ENCODE measurements at regions not wholly inside any gene's neighbourhood (a gene's known extent, or its start where the extent isn't known, plus 50 kb on each side); places are given as distances from the start of the nearest gene placed in this dataset.
"Not testable (repeated sequence)": the region's sequence is repeated elsewhere in the genome, so short reads cannot be mapped to it uniquely, and the experiment has no call there.

- DNase-seq (ENCODE audit: low read depth in 4 of 4, low spot score in 3 of 4), result no peak
Measured at GRCh38 chr1:60866226-60866900, 216.0 kb upstream of the NFIA start.

GRCh38 chr1:60865166-60865565 lies 217.2 kb upstream of the NFIA start:
- DNase-seq (ENCODE audit: low read depth in 4 of 4, low spot score in 3 of 4), result no peak

- DNase-seq (ENCODE audit: low read depth in 4 of 4, low spot score in 3 of 4), result no peak
Measured at GRCh38 chr1:60864722-60865121, 217.6 kb upstream of the NFIA start.

- no peak for DNase-seq (ENCODE audit: low read depth in 4 of 4, low spot score in 3 of 4)
Measured at GRCh38 chr1:60863131-60863530, 219.2 kb upstream of the NFIA start.

GRCh38 chr1:60861961-60862567 lies 220.3 kb upstream of the NFIA start:
- DNase-seq (ENCODE audit: low read depth in 4 of 4, low spot score in 3 of 4), result no peak

- no peak for DNase-seq (ENCODE audit: low read depth in 4 of 4, low spot score in 3 of 4)
Measured at GRCh38 chr1:60859111-60859510, 223.2 kb upstream of the NFIA start.

GRCh38 chr1:60857851-60858250 lies 224.5 kb upstream of the NFIA start:
- no peak for DNase-seq (ENCODE audit: low read depth in 4 of 4, low spot score in 3 of 4)

- no peak for DNase-seq (ENCODE audit: low read depth in 4 of 4, low spot score in 3 of 4)
Measured at GRCh38 chr1:60850084-60850483, 232.3 kb upstream of the NFIA start.

- DNase-seq (ENCODE audit: low read depth in 4 of 4, low spot score in 3 of 4), result no peak
Measured at GRCh38 chr1:60849401-60849800, 233.0 kb upstream of the NFIA start.

- DNase-seq (ENCODE audit: low read depth in 4 of 4, low spot score in 3 of 4), result no peak
Measured at GRCh38 chr1:60848583-60849188, 233.7 kb upstream of the NFIA start.

GRCh38 chr1:60847855-60848582 lies 234.3 kb upstream of the NFIA start:
- no peak for DNase-seq (ENCODE audit: low read depth in 4 of 4, low spot score in 3 of 4)

- no peak for DNase-seq (ENCODE audit: low read depth in 4 of 4, low spot score in 3 of 4)
Measured at GRCh38 chr1:60847391-60847790, 235.0 kb upstream of the NFIA start.

- not testable (repeated sequence) for DNase-seq (ENCODE audit: low read depth in 4 of 4, low spot score in 3 of 4)
Measured at GRCh38 chr1:60845659-60846058, 236.7 kb upstream of the NFIA start.

GRCh38 chr1:60842304-60842703 lies 240.1 kb upstream of the NFIA start:
- DNase-seq (ENCODE audit: low read depth in 4 of 4, low spot score in 3 of 4), result no peak

- DNase-seq (ENCODE audit: low read depth in 4 of 4, low spot score in 3 of 4), result no peak
Measured at GRCh38 chr1:60841116-60842046, 241.0 kb upstream of the NFIA start.

GRCh38 chr1:60840476-60840875 lies 241.9 kb upstream of the NFIA start:
- DNase-seq (ENCODE audit: low read depth in 4 of 4, low spot score in 3 of 4), result not testable (repeated sequence)

- no peak for DNase-seq (ENCODE audit: low read depth in 4 of 4, low spot score in 3 of 4)
Measured at GRCh38 chr1:60835649-60836048, 246.7 kb upstream of the NFIA start.

- DNase-seq (ENCODE audit: low read depth in 4 of 4, low spot score in 3 of 4), result no peak
Measured at GRCh38 chr1:60833173-60833572, 249.2 kb upstream of the NFIA start.

- no peak for DNase-seq (ENCODE audit: low read depth in 4 of 4, low spot score in 3 of 4)
Measured at GRCh38 chr1:60832367-60832766, 250.0 kb upstream of the NFIA start.

GRCh38 chr1:60831780-60832179 lies 250.6 kb upstream of the NFIA start:
- DNase-seq (ENCODE audit: low read depth in 4 of 4, low spot score in 3 of 4), result no peak

All from left renal pelvis (tissue), 4 donors.